Hepatocyte (in vitro differentiated cells): ENCODE measurements at regions not wholly inside any gene's neighbourhood (a gene's known extent, or its start where the extent isn't known, plus 50 kb on each side); places are given as distances from the start of the nearest gene placed in this dataset.
"Not testable (repeated sequence)": the region's sequence is repeated elsewhere in the genome, so short reads cannot be mapped to it uniquely, and the experiment has no call there.

Experiments used
- CTCF ChIP-seq: fragments of 200-600 bp; sonication (generic); IDR thresholded peaks from 2 replicates; pipeline ENCODE4 v1.5.1; 2016; ENCODE audit warnings: antibody characterized with exemption, mild to moderate bottlenecking; ENCODE audit not compliant: poor library complexity
- EZH2phosphoT487 ChIP-seq: fragments of 200-600 bp; sonication (generic); IDR thresholded peaks from one replicate; pipeline ENCODE4 v1.6.1; 2018; ENCODE audit warnings: antibody characterized with exemption, mild to moderate bottlenecking, low read depth, moderate library complexity; ENCODE audit not compliant: unreplicated experiment, severe bottlenecking

GRCh38 chr9:64020696-64021491, 1264.1 kb downstream of the FOXD4L5 start:
- not testable (repeated sequence) for TF ChIP-seq CTCF, EZH2phosphoT487
